ENCODE measurements at regions not wholly inside any gene's neighbourhood (a gene's known extent, or its start where the extent isn't known, plus 50 kb on each side); places are given as distances from the start of the nearest gene placed in this dataset.

GRCh38 chr10:44192435-44192834 lies 192.5 kb downstream of the CXCL12 start:
- no peak for TF ChIP-seq CTCF (IDR thresholded peaks at IDR 0.05)
- TF ChIP-seq POLR2A (IDR thresholded peaks at IDR 0.05), result no peak
